ENCODE measurements at regions not wholly inside any gene's neighbourhood (a gene's known extent, or its start where the extent isn't known, plus 50 kb on each side); places are given as distances from the start of the nearest gene placed in this dataset.

DNA sequence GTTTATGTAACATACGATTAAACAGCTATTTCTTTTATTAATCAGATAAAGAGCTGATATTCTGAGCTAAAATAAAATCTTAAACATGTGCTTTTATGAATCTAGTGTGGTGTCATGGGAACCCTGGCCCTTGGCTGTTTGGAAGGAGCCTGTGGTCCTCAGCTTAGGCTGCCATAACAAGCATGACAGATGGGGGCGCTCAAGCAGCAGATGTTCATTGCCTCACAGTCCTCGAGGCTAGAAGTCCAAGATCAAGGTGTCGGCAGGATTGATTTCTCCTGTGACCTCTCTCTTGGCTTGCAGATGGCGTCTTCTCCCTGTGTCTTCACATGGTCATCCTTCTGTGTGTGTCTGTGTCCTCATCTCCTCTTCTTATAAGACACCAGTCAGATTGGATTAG, 448.2 kb downstream of the GADD45G start:
- Mint-ChIP-seq H3K36me3 (no peaks in the 10 kb centered on the region), H3K9me3 (peaks cover 15% of the 10 kb centered on the region), H3K4me1 (no peaks in the 10 kb centered on the region), H3K27me3 (ENCODE audit: low read depth) (peaks cover 28% of the 10 kb centered on the region), H3K27ac (no peak overlapping the region), H3K4me3 (no peak overlapping the region)
- TF ChIP-seq, protein P1, sequence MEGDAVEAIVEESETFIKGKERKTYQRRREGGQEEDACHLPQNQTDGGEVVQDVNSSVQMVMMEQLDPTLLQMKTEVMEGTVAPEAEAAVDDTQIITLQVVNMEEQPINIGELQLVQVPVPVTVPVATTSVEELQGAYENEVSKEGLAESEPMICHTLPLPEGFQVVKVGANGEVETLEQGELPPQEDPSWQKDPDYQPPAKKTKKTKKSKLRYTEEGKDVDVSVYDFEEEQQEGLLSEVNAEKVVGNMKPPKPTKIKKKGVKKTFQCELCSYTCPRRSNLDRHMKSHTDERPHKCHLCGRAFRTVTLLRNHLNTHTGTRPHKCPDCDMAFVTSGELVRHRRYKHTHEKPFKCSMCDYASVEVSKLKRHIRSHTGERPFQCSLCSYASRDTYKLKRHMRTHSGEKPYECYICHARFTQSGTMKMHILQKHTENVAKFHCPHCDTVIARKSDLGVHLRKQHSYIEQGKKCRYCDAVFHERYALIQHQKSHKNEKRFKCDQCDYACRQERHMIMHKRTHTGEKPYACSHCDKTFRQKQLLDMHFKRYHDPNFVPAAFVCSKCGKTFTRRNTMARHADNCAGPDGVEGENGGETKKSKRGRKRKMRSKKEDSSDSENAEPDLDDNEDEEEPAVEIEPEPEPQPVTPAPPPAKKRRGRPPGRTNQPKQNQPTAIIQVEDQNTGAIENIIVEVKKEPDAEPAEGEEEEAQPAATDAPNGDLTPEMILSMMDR (IDR thresholded peaks at IDR 0.05; ENCODE audit: unreplicated experiment): peak; percentile 26
- DNase-seq (ENCODE audit: low spot score in 2 of 2, unreplicated experiment in 2 of 2): peak in 1 of 2 experiments; percentile 20

DNA sequence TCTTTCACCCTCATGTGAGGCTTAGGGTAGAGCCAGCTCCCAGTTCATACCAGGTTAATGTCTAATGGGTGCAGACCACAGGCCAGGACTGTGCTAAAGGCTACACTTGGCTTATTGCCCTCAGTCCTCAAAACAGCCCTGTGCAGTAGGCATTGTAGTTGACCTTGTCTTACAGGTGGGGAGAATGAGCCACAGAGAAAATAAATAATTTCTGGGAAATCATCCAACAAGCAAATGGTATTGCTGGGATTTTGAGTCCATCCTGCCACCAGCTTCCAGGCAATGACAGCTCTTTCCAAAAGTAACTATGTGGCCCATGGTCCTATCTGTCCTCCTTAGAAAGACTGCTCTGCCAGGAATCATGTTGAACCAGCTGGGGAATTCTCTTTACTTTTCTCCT, 450.0 kb downstream of the GADD45G start:
- no peaks in the 10 kb centered on the region for H3K4me1 Mint-ChIP-seq
- DNase-seq (ENCODE audit: low spot score in 2 of 2, unreplicated experiment in 2 of 2): peak in 1 of 2 experiments; percentile 1
- H3K4me3 Mint-ChIP-seq: no peak overlapping the region
- no peak overlapping the region for H3K27ac Mint-ChIP-seq
- H3K9me3 Mint-ChIP-seq: peaks cover 5% of the 10 kb centered on the region
- H3K36me3 Mint-ChIP-seq: no peaks in the 10 kb centered on the region
- TF ChIP-seq, protein P1 (IDR thresholded peaks at IDR 0.05; ENCODE audit: unreplicated experiment): no peak
- H3K27me3 Mint-ChIP-seq (ENCODE audit: low read depth): peaks cover 28% of the 10 kb centered on the region

DNA sequence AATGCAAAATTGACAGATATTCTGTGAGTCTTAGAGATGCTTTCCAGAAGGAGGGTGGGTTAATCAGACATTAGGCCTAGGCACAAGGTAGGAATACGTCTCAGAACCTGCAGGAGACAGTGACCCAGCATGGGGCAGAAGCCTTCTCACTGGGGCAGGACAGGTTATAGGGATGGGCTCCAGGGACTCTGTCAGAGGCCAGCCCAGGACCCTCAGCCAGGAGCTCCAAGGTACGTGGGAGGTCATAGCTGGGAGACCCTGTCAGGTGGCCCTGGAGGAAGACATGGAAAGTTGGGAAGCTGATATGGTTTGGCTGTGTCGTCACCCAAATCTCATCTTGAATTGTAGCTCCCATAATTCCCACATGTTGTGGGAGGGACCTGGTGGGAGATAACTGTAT, 450.4 kb downstream of the GADD45G start:
- TF ChIP-seq, protein P1 (IDR thresholded peaks at IDR 0.05; ENCODE audit: unreplicated experiment): no peak
- no peak for DNase-seq (ENCODE audit: low spot score in 2 of 2, unreplicated experiment in 2 of 2)
- Mint-ChIP-seq H3K27me3 (ENCODE audit: low read depth) (peaks cover 28% of the 10 kb centered on the region), H3K9me3 (peaks cover 5% of the 10 kb centered on the region), H3K4me3 (no peak overlapping the region), H3K27ac (no peak overlapping the region), H3K4me1 (peaks cover 2% of the 10 kb centered on the region), H3K36me3 (no peaks in the 10 kb centered on the region)

DNA sequence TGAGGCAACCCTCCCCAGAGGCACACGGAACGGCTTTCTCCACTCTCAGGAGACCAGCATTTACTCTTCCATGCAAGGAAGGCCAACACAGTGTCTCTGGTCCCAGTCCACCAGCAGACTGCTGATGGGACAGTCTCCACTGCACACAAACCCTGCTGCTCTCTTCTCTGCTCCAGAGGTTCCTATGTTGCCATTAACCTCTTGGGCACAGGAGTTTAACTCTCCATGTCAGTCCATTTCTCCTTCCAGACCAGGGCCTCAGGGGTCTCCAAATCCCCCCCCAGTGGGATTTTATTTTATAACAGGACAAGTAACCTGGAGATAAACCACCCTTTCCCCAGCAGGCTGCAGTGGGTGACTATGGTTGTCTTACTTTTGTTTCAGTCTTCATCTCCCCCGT, 452.5 kb downstream of the GADD45G start:
- TF ChIP-seq, protein P1 (IDR thresholded peaks at IDR 0.05; ENCODE audit: unreplicated experiment): no peak
- peaks cover 19% of the 10 kb centered on the region for H3K27me3 Mint-ChIP-seq (ENCODE audit: low read depth)
- no peak for DNase-seq (ENCODE audit: low spot score in 2 of 2, unreplicated experiment in 2 of 2)
- no peak overlapping the region for H3K4me3 Mint-ChIP-seq
- H3K4me1 Mint-ChIP-seq: peaks cover 10% of the 10 kb centered on the region
- no peak overlapping the region for H3K27ac Mint-ChIP-seq
- peaks cover 5% of the 10 kb centered on the region for H3K9me3 Mint-ChIP-seq
- H3K36me3 Mint-ChIP-seq: no peaks in the 10 kb centered on the region

DNA sequence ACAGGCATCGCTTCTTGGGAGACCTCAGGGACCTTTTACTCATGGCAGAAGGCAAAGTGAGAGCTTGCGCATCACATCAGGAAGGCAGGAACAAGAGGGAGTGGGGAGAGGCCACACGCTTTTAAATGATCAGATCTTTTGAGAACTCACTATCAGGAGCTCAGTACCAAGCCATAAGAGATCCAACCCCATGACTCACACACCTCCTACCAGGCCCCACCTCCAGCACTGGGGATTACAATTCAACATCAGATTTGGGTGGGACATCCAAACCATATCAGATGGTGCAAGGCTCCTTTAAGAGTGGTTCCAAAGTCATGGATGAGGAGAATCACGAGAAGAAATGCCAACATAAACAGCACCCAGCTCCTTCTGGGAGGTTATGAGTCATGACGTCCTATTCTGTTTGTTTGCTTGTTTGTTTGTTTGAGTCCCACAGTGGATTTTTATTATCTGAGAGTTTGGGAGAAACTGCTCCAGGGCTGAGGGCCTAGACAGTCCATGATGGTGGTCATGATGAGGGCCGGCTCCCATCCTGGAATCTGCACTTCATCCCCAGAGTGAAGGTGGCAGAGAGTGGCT, 453.5 kb downstream of the GADD45G start:
- H3K36me3 Mint-ChIP-seq: no peaks in the 10 kb centered on the region
- peaks cover 17% of the 10 kb centered on the region for H3K27me3 Mint-ChIP-seq (ENCODE audit: low read depth)
- TF ChIP-seq, protein P1 (IDR thresholded peaks at IDR 0.05; ENCODE audit: unreplicated experiment): no peak
- H3K4me1 Mint-ChIP-seq: peaks cover 10% of the 10 kb centered on the region
- peaks cover 5% of the 10 kb centered on the region for H3K9me3 Mint-ChIP-seq
- no peak overlapping the region for H3K4me3 Mint-ChIP-seq
- no peak overlapping the region for H3K27ac Mint-ChIP-seq
- DNase-seq (ENCODE audit: low spot score in 2 of 2, unreplicated experiment in 2 of 2): no peak

DNA sequence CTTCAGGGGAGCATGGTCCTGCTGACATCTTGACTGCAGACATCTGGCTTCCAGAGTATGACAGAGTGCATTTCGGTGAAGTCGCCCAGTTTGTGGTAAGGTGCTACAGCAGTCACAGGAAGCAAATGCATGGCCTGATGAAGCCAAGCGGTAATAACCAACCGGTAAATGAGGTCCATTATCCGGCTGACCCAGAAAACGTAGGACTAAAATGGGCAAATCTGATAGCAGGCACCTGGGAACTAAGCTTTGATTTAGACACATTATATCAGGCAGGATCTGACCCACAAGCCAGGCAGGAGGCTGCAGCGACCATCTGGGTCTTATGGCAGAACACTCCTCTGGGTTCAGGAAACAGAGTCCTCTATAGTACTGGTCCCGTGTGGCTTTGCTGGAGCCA, 454.6 kb downstream of the GADD45G start:
- TF ChIP-seq, protein P1 (IDR thresholded peaks at IDR 0.05; ENCODE audit: unreplicated experiment): no peak
- Mint-ChIP-seq H3K9me3 (peaks cover 5% of the 10 kb centered on the region), H3K4me1 (peaks cover 10% of the 10 kb centered on the region), H3K27me3 (ENCODE audit: low read depth) (peaks cover 8% of the 10 kb centered on the region), H3K36me3 (no peaks in the 10 kb centered on the region), H3K4me3 (no peak overlapping the region), H3K27ac (no peak overlapping the region)
- DNase-seq (ENCODE audit: low spot score in 2 of 2, unreplicated experiment in 2 of 2): no peak

Data from mesothelial cell of epicardium (in vitro differentiated cells).